ENCODE measurements at regions not wholly inside any gene's neighbourhood (a gene's known extent, or its start where the extent isn't known, plus 50 kb on each side); places are given as distances from the start of the nearest gene placed in this dataset.

- intact Hi-C loops (cut with DNase I), result no loop called here
- ATAC-seq, result no peak
- no peaks in the 10 kb centered on the region for H3K27me3 ChIP-seq
Observed at GRCh38 chr6:90714319-90714718, 127.4 kb upstream of the MAP3K7 start.

DNA sequence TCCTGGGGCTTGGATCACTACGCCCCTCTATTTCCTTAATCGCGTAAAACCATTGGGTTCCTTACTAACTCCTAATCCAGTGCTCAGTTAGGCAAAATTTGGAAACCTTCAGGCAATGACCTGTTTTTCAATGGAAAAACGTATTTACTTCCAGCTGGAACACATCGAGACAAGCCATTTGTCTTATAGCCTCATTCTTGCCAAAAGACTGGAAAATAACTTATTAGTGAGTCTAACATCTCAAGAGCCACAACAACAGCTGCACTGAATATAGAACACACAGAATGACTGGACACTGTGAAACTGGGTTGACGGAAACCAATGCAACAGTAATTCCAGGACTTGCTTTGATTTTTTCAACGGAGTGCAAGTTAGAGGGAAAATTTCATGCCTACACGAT lies 125.2 kb upstream of the MAP3K7 start:
- Histone ChIP-seq H3K4me3 (no peak overlapping the region), H3K9me3 (no peaks in the 10 kb centered on the region), H3K4me1 (no peaks in the 10 kb centered on the region), H3K36me3 (no peaks in the 10 kb centered on the region), H3K27ac (no peak overlapping the region), H3K27me3 (no peaks in the 10 kb centered on the region)
- intact Hi-C loops (cut with DNase I), result no loop called here
- DNase-seq (no peak), ATAC-seq (no peak)
- TF ChIP-seq CTCF (IDR thresholded peaks at IDR 0.05) (no peak), POLR2A (IDR thresholded peaks at IDR 0.05) (no peak)
- WGBS (ENCODE audit: insufficient coverage, low coverage, low lambda C conversion rate, missing lambda C conversion rate), result 66% methylated on average over 8 of the region's 8 CpGs

More at GRCh38 chr6:90714319-90714718, 127.4 kb upstream of the MAP3K7 start:
- Histone ChIP-seq H3K9me3 (no peaks in the 10 kb centered on the region), H3K4me3 (no peak overlapping the region), H3K27ac (no peak overlapping the region), H3K36me3 (no peaks in the 10 kb centered on the region), H3K4me1 (no peaks in the 10 kb centered on the region)
- TF ChIP-seq POLR2A (IDR thresholded peaks at IDR 0.05), result no peak
- no peak for TF ChIP-seq CTCF (IDR thresholded peaks at IDR 0.05)
- no peak for DNase-seq

- DNase-seq, result no peak
- H3K4me1 ChIP-seq, result no peaks in the 10 kb centered on the region
- no peak overlapping the region for H3K27ac ChIP-seq
- 40% methylated on average over 3 of the region's 3 CpGs for WGBS (ENCODE audit: insufficient coverage, low coverage, low lambda C conversion rate, missing lambda C conversion rate)
- intact Hi-C loops (cut with DNase I), result no loop called here
- no peak for ATAC-seq
- H3K36me3 ChIP-seq, result no peaks in the 10 kb centered on the region
- TF ChIP-seq POLR2A (IDR thresholded peaks at IDR 0.05) (no peak), CTCF (IDR thresholded peaks at IDR 0.05) (no peak)
- H3K4me3 ChIP-seq, result no peak overlapping the region
- H3K27me3 ChIP-seq, result no peaks in the 10 kb centered on the region
- no peaks in the 10 kb centered on the region for H3K9me3 ChIP-seq
Observed at GRCh38 chr6:90709431-90709996, 122.6 kb upstream of the MAP3K7 start.

- 37% methylated on average over 4 of the region's 5 CpGs for WGBS (ENCODE audit: insufficient coverage, low coverage, low lambda C conversion rate, missing lambda C conversion rate)
- Histone ChIP-seq H3K27ac (no peak overlapping the region), H3K9me3 (no peaks in the 10 kb centered on the region), H3K36me3 (no peaks in the 10 kb centered on the region), H3K27me3 (no peaks in the 10 kb centered on the region), H3K4me1 (no peaks in the 10 kb centered on the region), H3K4me3 (no peak overlapping the region)
- DNase-seq (no peak), ATAC-seq (no peak)
- intact Hi-C loops (cut with DNase I), result no loop called here
- TF ChIP-seq POLR2A (IDR thresholded peaks at IDR 0.05), result no peak
- no peak for TF ChIP-seq CTCF (IDR thresholded peaks at IDR 0.05)
Observed at GRCh38 chr6:90708206-90708737, 121.4 kb upstream of the MAP3K7 start.

DNA sequence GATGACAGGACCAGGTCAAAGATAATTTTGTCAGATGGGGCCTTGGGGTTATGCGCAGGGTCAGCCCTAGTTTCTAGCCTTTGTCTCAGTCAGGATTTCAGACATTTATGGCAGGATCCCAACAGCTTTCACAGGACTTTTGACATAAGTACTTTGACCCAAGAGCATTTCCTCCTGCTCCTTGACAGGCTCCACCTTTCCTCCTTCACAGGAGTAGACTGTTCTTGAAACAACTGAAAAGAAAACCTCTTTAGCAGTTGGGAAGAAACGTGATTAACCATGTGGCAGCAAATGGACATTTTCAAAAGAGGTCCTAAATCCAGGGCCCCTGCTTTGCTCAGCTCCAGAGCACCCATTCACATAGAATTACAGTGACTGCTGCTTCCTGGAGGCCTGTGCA lies 120.4 kb upstream of the MAP3K7 start:
- Histone ChIP-seq H3K9me3 (no peaks in the 10 kb centered on the region), H3K4me1 (no peaks in the 10 kb centered on the region), H3K27ac (no peak overlapping the region), H3K36me3 (no peaks in the 10 kb centered on the region), H3K27me3 (no peaks in the 10 kb centered on the region), H3K4me3 (no peak overlapping the region)
- no peak for DNase-seq
- no peak for TF ChIP-seq CTCF (IDR thresholded peaks at IDR 0.05)
- no peak for TF ChIP-seq POLR2A (IDR thresholded peaks at IDR 0.05)
- ATAC-seq, result no peak
- intact Hi-C loops (cut with DNase I), result no loop called here
- WGBS (ENCODE audit: insufficient coverage, low coverage, low lambda C conversion rate, missing lambda C conversion rate), result 63% methylated on average over 2 of the region's 2 CpGs
